ENCODE measurements at regions not wholly inside any gene's neighbourhood (a gene's known extent, or its start where the extent isn't known, plus 50 kb on each side); places are given as distances from the start of the nearest gene placed in this dataset.
"Not testable (repeated sequence)": the region's sequence is repeated elsewhere in the genome, so short reads cannot be mapped to it uniquely, and the experiment has no call there.

GRCh38 chr12:107584563-107584962, 101.0 kb upstream of the PWP1 start:
- Histone ChIP-seq H3K27me3 (no peaks in the 10 kb centered on the region), H3K36me3 (no peaks in the 10 kb centered on the region), H3K9me3 (no peaks in the 10 kb centered on the region), H3K4me3 (no peak overlapping the region)
- DNase-seq: no peak

- no peaks in the 10 kb centered on the region for H3K27me3 ChIP-seq
- DNase-seq: no peak
- H3K4me3 ChIP-seq: no peak overlapping the region
- H3K9me3 ChIP-seq: no peaks in the 10 kb centered on the region
- H3K36me3 ChIP-seq: no peaks in the 10 kb centered on the region
Observed at GRCh38 chr12:107586256-107586970, 99.2 kb upstream of the PWP1 start.

DNA sequence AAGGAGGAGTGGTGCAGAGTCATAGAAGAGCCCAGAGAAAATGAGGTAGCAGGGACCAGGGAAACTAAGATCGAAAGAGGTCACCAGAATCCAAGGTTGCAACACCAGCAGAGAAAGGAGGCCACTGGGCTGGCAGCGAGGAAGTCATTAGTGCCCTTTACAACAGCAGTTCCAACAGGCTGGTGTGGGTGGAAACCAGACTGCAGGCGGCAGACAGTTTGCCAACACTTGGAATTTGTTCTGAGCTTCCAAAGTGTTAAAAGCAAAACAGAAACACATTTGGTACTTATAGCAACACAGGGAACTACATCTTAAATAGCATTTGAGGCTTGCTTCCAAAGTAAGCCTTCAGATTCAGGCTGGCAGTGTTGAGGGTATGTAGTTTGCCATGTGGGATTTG, 95.2 kb upstream of the PWP1 start:
- Histone ChIP-seq H3K36me3 (no peaks in the 10 kb centered on the region), H3K4me3 (no peak overlapping the region), H3K9me3 (no peaks in the 10 kb centered on the region), H3K27me3 (no peaks in the 10 kb centered on the region)
- DNase-seq: no peak

DNA sequence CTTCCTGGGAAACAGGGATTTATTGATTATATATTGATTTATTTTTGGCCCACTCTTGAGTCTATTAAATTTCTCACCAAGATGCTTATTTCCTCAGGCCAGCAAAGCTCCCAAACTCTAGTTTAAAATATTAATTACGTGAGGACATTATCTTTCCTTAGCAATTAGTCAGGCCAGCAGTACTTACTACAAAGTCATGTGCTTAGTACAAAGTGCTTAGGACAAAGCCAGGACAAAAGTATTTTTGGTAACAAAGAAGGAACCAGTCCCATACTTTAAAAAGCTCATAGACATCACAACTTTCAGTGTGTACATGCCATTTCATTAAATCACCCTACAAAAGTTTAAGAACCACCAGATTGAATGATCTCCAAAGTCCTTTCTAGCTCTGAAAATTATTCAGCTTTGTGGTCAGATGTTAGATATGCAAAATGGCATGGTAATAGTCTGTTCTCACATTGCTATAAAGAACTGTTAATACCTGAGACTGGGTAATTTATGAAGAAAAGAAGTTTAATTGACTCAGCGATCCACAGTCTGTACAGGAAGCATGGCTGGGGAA, 94.7 kb upstream of the PWP1 start:
- no peak for DNase-seq
- Histone ChIP-seq H3K9me3 (no peaks in the 10 kb centered on the region), H3K36me3 (no peaks in the 10 kb centered on the region), H3K4me3 (no peak overlapping the region), H3K27me3 (no peaks in the 10 kb centered on the region)

DNA sequence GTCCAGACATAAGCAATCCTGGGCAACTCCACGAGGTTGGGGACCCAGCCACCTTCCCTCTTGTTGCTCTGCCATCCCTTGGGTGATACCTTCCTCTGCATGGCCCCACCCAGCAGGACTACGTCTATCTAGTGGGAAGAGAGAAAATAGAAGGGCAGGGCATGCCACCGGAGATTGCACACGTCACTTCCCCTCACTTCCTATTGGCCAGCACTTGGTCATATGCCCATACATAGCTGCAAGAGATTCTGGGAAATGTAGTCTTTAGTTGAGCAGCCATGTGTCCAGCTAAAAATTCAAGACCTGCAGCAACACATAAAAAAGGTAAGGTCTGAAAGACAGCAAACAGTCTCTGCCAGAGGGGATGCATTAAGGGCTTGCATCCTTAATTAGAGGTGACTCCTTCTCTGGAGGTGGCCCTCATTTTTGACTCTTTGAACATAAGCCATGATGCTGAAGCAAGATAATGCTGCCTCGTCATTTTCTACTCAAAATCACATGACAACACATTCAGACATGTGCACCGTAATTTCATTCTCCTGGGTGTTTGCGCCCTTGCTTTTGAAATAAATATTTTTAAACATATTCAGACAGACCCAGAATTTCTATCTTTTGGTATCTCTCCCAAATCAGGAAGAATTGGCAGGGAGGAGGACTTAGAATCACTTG, 91.8 kb upstream of the PWP1 start:
- Histone ChIP-seq H3K9me3 (no peaks in the 10 kb centered on the region), H3K27me3 (no peaks in the 10 kb centered on the region), H3K36me3 (no peaks in the 10 kb centered on the region), H3K4me3 (no peak overlapping the region)
- DNase-seq: no peak

GRCh38 chr12:107594995-107595394, 90.6 kb upstream of the PWP1 start:
- no peaks in the 10 kb centered on the region for H3K36me3 ChIP-seq
- H3K4me3 ChIP-seq: no peak overlapping the region
- no peaks in the 10 kb centered on the region for H3K9me3 ChIP-seq
- DNase-seq: no peak
- H3K27me3 ChIP-seq: no peaks in the 10 kb centered on the region

DNA sequence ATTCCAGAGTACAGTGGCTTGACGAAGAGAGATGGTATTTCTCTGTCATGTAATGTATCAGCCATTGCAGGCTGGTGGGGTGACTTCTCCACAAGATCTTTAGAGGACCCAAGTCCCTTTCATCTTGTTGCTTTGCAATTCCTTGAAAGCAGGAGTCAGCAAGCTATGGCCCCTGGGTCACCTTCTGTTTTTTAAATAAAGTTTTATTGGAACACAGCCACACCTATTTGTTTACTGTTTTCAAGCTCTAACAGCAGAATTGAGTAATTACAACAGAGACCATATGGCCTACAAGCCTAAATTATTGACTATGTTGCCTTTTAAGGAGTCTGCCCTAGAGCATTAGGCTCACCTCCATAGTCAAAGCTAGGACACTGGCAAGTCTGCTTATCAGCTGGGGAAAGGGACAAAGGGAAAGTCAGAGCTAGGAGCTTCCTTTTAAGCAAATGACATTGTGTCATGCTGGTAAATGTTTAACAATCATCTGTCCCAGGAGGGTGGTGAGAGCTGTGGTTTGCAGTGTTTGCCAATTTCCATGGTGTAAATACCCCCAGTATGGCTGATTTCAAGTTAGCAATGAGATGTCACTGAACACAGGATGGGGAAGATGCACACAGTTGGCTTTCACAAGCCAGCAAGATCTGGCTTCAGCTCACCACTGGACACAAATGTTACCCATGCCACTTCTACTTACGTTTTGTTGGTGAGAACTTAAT, 87.7 kb upstream of the PWP1 start:
- Histone ChIP-seq H3K36me3 (no peaks in the 10 kb centered on the region), H3K4me3 (no peak overlapping the region), H3K27me3 (no peaks in the 10 kb centered on the region), H3K9me3 (no peaks in the 10 kb centered on the region)
- DNase-seq: no peak

GRCh38 chr12:107598906-107599305, 86.7 kb upstream of the PWP1 start:
- H3K27me3 ChIP-seq: no peaks in the 10 kb centered on the region
- no peak overlapping the region for H3K4me3 ChIP-seq
- no peaks in the 10 kb centered on the region for H3K9me3 ChIP-seq
- H3K36me3 ChIP-seq: no peaks in the 10 kb centered on the region
- DNase-seq: no peak

DNA sequence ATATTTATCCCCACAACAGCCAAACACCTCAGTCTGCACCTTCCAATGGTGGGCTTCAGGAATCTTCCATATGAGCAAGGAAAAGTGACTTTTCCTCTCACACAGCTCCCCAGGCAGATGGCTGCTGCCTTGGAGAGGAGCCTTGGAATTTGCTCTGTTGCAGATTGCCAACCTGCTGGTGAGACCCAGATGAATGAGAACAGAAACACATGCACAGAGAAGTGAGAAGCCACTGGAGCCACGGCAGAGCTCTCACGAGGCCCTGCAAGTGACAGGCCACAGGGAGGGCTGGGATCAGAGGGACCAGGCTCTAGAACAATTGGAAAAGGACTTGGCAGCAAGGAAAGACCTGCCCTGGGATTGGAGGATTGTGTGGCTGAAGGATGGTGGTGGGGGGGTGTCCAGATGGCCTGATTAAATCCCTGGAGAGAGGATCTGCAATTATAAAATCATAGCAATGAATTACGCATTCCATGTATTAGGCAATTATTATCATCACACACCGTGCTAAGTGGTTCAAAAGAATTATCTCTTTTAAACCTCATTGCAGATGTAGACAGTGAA, 84.9 kb upstream of the PWP1 start:
- H3K4me3 ChIP-seq: no peak overlapping the region
- no peaks in the 10 kb centered on the region for H3K27me3 ChIP-seq
- no peaks in the 10 kb centered on the region for H3K36me3 ChIP-seq
- no peak for DNase-seq
- H3K9me3 ChIP-seq: no peaks in the 10 kb centered on the region

- no peak overlapping the region for H3K4me3 ChIP-seq
- H3K9me3 ChIP-seq: no peaks in the 10 kb centered on the region
- H3K36me3 ChIP-seq: no peaks in the 10 kb centered on the region
- H3K27me3 ChIP-seq: no peaks in the 10 kb centered on the region
- DNase-seq: no peak
Observed at GRCh38 chr12:107602446-107602845, 83.2 kb upstream of the PWP1 start.

DNA sequence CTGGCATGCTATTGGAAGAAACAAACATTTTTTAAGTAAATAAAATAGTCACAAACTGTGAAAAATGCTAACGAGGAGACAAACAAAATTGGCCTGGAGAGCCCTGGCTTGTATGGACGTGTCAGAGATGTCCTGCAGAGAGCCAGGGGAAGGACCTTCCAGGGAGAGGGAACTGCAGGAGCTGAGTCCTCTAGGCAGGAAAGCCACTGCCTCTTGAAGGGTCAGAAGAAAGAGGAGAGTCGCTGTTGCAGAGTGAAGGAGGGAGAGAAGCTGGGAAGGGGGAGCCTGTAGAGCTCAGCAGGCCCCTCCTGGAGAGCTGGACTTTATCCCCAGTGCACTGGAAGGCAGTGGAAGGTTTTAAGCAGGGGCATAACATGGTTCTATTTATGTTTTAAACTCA, 80.3 kb upstream of the PWP1 start:
- H3K27me3 ChIP-seq: no peaks in the 10 kb centered on the region
- no peaks in the 10 kb centered on the region for H3K36me3 ChIP-seq
- no peak overlapping the region for H3K4me3 ChIP-seq
- no peaks in the 10 kb centered on the region for H3K9me3 ChIP-seq
- no peak for DNase-seq

- Histone ChIP-seq H3K36me3 (no peaks in the 10 kb centered on the region), H3K9me3 (no peaks in the 10 kb centered on the region), H3K27me3 (no peaks in the 10 kb centered on the region), H3K4me3 (no peak overlapping the region)
- peak; percentile 53 for DNase-seq
Observed at GRCh38 chr12:107607464-107608392, 77.9 kb upstream of the PWP1 start.

DNA sequence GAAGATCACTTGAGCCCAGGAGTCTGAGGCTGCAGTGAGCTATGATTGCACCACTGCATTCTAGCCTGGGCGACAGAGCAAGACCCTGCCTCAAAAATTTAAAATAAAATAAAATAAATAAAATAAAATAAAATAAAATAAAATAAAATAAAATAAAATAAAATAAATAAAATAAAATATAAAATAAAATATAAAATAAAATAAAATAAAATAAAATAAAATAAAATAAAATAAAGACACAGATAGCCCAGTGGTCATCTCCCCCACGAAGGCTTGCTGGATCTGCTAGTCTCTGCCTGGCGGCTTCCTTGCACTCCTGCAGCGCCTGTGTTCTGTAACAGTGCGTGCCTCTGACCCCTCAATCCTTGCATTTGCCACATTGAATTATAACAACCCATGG, 76.8 kb upstream of the PWP1 start:
- H3K36me3 ChIP-seq, DNase-seq: not testable (repeated sequence)

GRCh38 chr12:107610021-107610859, 75.4 kb upstream of the PWP1 start:
- Histone ChIP-seq H3K36me3 (no peaks in the 10 kb centered on the region), H3K9me3 (no peaks in the 10 kb centered on the region), H3K4me3 (no peak overlapping the region), H3K27me3 (no peaks in the 10 kb centered on the region)
- peak; percentile 38 for DNase-seq

More for the DNA sequence above, 76.8 kb upstream of the PWP1 start:
- H3K27me3 ChIP-seq, H3K4me3 ChIP-seq, H3K9me3 ChIP-seq: not testable (repeated sequence)

- no peaks in the 10 kb centered on the region for H3K9me3 ChIP-seq
- no peak for DNase-seq
- H3K4me3 ChIP-seq: no peak overlapping the region
- H3K36me3 ChIP-seq: no peaks in the 10 kb centered on the region
- no peaks in the 10 kb centered on the region for H3K27me3 ChIP-seq
Observed at GRCh38 chr12:107612508-107612907, 73.1 kb upstream of the PWP1 start.
